ENCODE measurements at regions not wholly inside any gene's neighbourhood (a gene's known extent, or its start where the extent isn't known, plus 50 kb on each side); places are given as distances from the start of the nearest gene placed in this dataset.

GRCh38 chr10:83769281-83769820 lies 370.0 kb upstream of the GHITM start:
- TF ChIP-seq POLR2A (IDR thresholded peaks at IDR 0.05) (no peak), CTCF (IDR thresholded peaks at IDR 0.05) (no peak)

Measured in heart left ventricle (tissue), 13 donors.